SJSA1 (cell line): ENCODE measurements at regions not wholly inside any gene's neighbourhood (a gene's known extent, or its start where the extent isn't known, plus 50 kb on each side); places are given as distances from the start of the nearest gene placed in this dataset.

ENCODE experiments used
- DNase-seq, 2 experiments: peaks; one replicate each; pipeline ENCODE4 v3.0.0-alpha.2; 2015 to 2020; ENCODE audit warnings: low spot score in 2 of 2, low read depth in 1 of 2
- H3K27ac ChIP-seq: fragments of 250-450 bp; sonication (Bioruptor Pico); 2 replicates; pipeline ENCODE4 v1.5.1; 2020; ENCODE audit warnings: mild to moderate bottlenecking, moderate library complexity
- H3K27me3 ChIP-seq: fragments of 250-450 bp; sonication (Bioruptor Pico); replicated peaks from 2 replicates; pipeline ENCODE4 v1.5.1; 2020; ENCODE audit warnings: mild to moderate bottlenecking, moderate library complexity
- H3K36me3 ChIP-seq: fragments of 250-450 bp; sonication (Bioruptor Pico); 2 replicates; pipeline ENCODE4 v1.5.1; 2020; ENCODE audit warnings: mild to moderate bottlenecking
- H3K4me1 ChIP-seq: fragments of 250-450 bp; sonication (Bioruptor Pico); replicated peaks from 2 replicates; pipeline ENCODE4 v1.6.1; 2021; ENCODE audit warnings: mild to moderate bottlenecking
- H3K4me3 ChIP-seq: fragments of 250-450 bp; sonication (Bioruptor Pico); 2 replicates; pipeline ENCODE4 v1.5.1; 2020; ENCODE audit warnings: mild to moderate bottlenecking
- H3K9me3 ChIP-seq: fragments of 250-450 bp; sonication (Bioruptor Pico); replicated peaks from 2 replicates; pipeline ENCODE4 v1.5.1; 2020; ENCODE audit warnings: mild to moderate bottlenecking

- Histone ChIP-seq H3K9me3 (no peaks in the 10 kb centered on the region), H3K36me3 (no peaks in the 10 kb centered on the region), H3K4me3 (no peak overlapping the region), H3K27me3 (no peaks in the 10 kb centered on the region), H3K4me1 (peaks cover 16% of the 10 kb centered on the region), H3K27ac (no peak overlapping the region)
- no peak for DNase-seq
Measured at GRCh38 chr6:159468994-159469393, 224.0 kb downstream of the SOD2 start.

DNA sequence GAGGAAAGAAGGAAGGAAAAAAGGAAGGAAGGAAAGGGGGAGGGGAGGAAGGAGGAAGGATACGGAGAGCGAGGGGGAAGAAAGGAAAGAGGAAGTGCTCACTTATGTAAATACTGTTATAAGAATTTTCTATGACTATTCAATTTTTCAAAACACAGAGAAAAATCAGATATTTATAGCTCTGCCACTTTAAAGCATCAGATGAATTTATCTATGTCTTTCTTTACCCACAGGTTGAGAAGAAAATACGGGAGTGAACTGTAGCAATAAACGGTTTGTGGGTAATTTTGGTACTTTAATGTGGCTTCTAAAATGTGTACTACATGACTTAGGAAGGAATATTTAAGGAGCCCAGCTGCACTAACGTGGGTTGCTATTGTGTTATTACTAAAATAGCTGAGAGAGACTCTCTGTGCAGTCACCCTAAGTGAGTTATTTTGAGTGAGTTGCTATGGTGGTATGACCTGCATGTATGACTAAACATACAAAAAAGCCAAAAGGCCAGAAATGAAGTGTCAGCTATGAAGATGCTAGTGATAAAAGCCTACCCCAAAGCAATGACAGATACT is 225.5 kb downstream of the SOD2 start:
- Histone ChIP-seq H3K36me3 (no peaks in the 10 kb centered on the region), H3K27me3 (no peaks in the 10 kb centered on the region), H3K27ac (no peak overlapping the region; the same call in 1 of the 2 replicates), H3K9me3 (no peaks in the 10 kb centered on the region), H3K4me1 (peaks cover 16% of the 10 kb centered on the region), H3K4me3 (no peak overlapping the region)
- DNase-seq: peak in 1 of 2 experiments; percentile 24

DNA sequence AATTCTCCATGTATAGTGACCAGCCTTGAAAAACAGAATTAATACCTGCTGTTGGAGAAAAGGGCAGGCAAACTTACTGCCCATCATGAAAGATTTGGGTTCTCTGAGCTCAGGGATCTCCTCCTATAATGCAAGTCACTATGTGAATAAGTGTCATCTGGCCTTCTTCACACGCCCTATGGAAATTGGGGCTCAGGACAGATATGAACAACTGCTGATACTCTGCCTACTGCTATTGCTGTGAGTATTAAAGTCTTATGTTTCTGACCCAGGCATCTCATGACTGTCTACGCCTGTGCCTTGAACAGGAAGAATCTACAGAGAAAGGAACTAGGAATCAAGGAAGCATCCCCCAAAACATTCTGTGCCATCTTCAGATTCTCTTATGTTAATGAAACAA is 226.1 kb downstream of the SOD2 start:
- Histone ChIP-seq H3K4me3 (no peak overlapping the region), H3K36me3 (no peaks in the 10 kb centered on the region), H3K27ac (no peak overlapping the region), H3K9me3 (no peaks in the 10 kb centered on the region), H3K27me3 (no peaks in the 10 kb centered on the region), H3K4me1 (peaks cover 19% of the 10 kb centered on the region)
- no peak for DNase-seq

DNA sequence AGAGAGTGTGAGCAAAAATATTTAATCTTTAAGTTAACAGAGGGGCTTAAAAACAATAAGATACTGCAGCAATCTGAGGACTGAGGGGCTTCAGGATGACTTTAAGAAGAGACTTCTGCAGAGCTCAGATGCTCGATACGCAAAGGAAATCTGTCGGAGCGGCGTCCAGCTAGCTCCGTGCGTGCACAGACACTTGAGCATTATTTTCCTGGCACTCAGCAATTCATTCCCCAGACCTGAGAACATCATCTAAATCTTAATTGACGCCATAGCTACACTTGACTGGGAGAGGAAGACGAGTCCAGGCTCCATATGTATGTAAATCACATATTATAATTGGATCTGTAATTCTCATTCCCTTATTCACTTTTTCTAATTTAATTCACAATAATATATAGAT is 228.2 kb downstream of the SOD2 start:
- no peaks in the 10 kb centered on the region for H3K9me3 ChIP-seq
- no peak overlapping the region for H3K27ac ChIP-seq
- H3K36me3 ChIP-seq: no peaks in the 10 kb centered on the region
- H3K27me3 ChIP-seq: no peaks in the 10 kb centered on the region
- no peak for DNase-seq
- H3K4me3 ChIP-seq: no peak overlapping the region
- peaks cover 38% of the 10 kb centered on the region for H3K4me1 ChIP-seq

GRCh38 chr6:159463119-159463829 is 229.8 kb downstream of the SOD2 start:
- DNase-seq: peak in 1 of 2 experiments; percentile 69
- Histone ChIP-seq H3K9me3 (no peaks in the 10 kb centered on the region), H3K4me3 (no peak overlapping the region), H3K27me3 (no peaks in the 10 kb centered on the region), H3K36me3 (no peaks in the 10 kb centered on the region), H3K27ac (no peak overlapping the region), H3K4me1 (peaks cover 37% of the 10 kb centered on the region)

GRCh38 chr6:159462431-159462830 is 230.6 kb downstream of the SOD2 start:
- Histone ChIP-seq H3K9me3 (no peaks in the 10 kb centered on the region), H3K27me3 (no peaks in the 10 kb centered on the region), H3K36me3 (no peaks in the 10 kb centered on the region), H3K4me3 (no peak overlapping the region), H3K27ac (no peak overlapping the region), H3K4me1 (peaks cover 28% of the 10 kb centered on the region)
- DNase-seq: no peak

GRCh38 chr6:159461998-159462397 is 231.0 kb downstream of the SOD2 start:
- Histone ChIP-seq H3K27ac (no peak overlapping the region), H3K9me3 (no peaks in the 10 kb centered on the region), H3K36me3 (no peaks in the 10 kb centered on the region), H3K4me1 (peaks cover 24% of the 10 kb centered on the region), H3K4me3 (no peak overlapping the region), H3K27me3 (no peaks in the 10 kb centered on the region)
- no peak for DNase-seq

DNA sequence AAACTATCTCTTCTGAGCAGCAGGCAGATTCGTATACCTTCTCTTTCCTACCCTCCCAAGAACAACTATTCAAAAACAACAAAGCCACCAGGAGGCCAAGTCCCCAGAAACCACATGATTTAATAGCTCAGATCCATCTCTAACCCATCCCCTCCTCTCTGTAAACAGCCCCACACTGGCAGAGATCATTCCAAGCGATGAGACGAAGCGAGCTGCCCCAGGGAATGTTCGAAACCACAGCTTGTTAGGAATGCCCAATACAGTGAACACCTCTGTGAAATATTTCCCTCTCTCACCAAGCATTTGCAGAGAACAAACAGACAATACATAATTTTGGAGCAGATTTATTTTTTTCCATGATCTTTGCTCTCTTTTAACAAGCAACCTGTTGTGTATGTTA is 231.8 kb downstream of the SOD2 start:
- Histone ChIP-seq H3K27ac (no peak overlapping the region), H3K9me3 (no peaks in the 10 kb centered on the region), H3K36me3 (no peaks in the 10 kb centered on the region), H3K4me1 (peaks cover 23% of the 10 kb centered on the region), H3K27me3 (no peaks in the 10 kb centered on the region), H3K4me3 (no peak overlapping the region)
- DNase-seq: peak; percentile 88 to 91

DNA sequence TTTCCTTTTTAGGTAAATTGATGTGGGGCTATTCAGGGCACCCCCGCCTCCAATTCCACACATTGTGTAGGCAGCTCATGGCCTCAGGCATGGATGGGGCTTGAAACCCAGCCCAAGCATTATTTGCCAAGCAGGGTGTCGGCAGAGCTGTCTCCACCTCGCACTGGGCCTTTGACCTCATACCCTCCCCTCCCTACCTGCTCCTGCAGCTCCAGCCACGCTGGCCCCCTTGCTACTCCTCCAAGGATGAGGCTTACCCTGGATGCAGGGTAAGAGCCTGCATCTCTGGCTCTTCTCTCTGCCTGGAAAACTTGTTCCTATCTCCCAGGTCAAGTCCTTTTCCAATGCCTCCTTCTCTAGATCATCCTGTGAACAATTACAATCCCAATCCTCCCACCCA is 232.6 kb downstream of the SOD2 start:
- Histone ChIP-seq H3K9me3 (no peaks in the 10 kb centered on the region), H3K27me3 (no peaks in the 10 kb centered on the region), H3K4me1 (peaks cover 23% of the 10 kb centered on the region), H3K27ac (no peak overlapping the region), H3K36me3 (no peaks in the 10 kb centered on the region), H3K4me3 (no peak overlapping the region)
- no peak for DNase-seq

- Histone ChIP-seq H3K4me1 (peaks cover 24% of the 10 kb centered on the region), H3K27ac (no peak overlapping the region), H3K4me3 (no peak overlapping the region), H3K27me3 (no peaks in the 10 kb centered on the region), H3K36me3 (no peaks in the 10 kb centered on the region), H3K9me3 (no peaks in the 10 kb centered on the region)
- no peak for DNase-seq
Measured at GRCh38 chr6:159456349-159456748, 236.7 kb downstream of the SOD2 start.

DNA sequence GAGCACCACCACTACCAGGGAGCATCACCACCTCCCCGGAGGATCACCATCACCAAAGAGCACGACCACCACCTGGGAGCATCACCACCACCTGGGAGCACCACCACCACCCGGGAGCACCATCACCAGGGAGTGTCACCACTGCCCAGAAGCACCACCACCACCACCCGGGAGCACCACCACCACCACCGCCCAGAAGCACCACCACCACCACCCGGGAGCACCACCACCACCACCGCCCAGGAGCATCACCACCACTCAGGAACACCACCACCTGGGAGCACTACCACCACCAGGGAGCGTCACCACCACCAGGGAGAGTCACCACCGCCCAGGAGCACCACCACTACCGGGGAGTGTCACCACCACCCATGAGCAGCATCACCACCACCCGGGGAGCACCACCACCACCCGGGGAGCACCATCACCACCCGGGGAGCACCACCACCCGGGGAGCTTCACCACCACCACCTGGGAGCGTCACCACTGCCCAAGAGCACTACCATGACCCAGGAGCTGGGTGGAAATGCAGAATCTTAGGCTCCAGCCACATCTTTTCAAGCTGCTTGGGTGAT is 237.3 kb downstream of the SOD2 start:
- Histone ChIP-seq H3K4me1 (peaks cover 26% of the 10 kb centered on the region), H3K4me3 (no peak overlapping the region), H3K27ac (no peak overlapping the region), H3K27me3 (no peaks in the 10 kb centered on the region), H3K36me3 (no peaks in the 10 kb centered on the region), H3K9me3 (no peaks in the 10 kb centered on the region)
- no peak for DNase-seq

GRCh38 chr6:159450815-159451465 is 242.1 kb downstream of the SOD2 start:
- Histone ChIP-seq H3K36me3 (no peaks in the 10 kb centered on the region), H3K27me3 (no peaks in the 10 kb centered on the region), H3K4me3 (no peak overlapping the region), H3K9me3 (no peaks in the 10 kb centered on the region), H3K4me1 (peaks cover 25% of the 10 kb centered on the region), H3K27ac (peak overlapping the region; percentile 43)
- peak; percentile 81 to 91 for DNase-seq

GRCh38 chr6:159446340-159446739 is 246.7 kb downstream of the SOD2 start:
- peaks cover 15% of the 10 kb centered on the region for H3K4me1 ChIP-seq
- DNase-seq: no peak
- no peaks in the 10 kb centered on the region for H3K27me3 ChIP-seq
- H3K9me3 ChIP-seq: no peaks in the 10 kb centered on the region
- no peak overlapping the region for H3K27ac ChIP-seq
- H3K36me3 ChIP-seq: no peaks in the 10 kb centered on the region
- H3K4me3 ChIP-seq: no peak overlapping the region

GRCh38 chr6:159445351-159445750 is 247.7 kb downstream of the SOD2 start:
- H3K27me3 ChIP-seq: no peaks in the 10 kb centered on the region
- H3K36me3 ChIP-seq: no peaks in the 10 kb centered on the region
- H3K4me1 ChIP-seq: peaks cover 5% of the 10 kb centered on the region
- DNase-seq: no peak
- H3K9me3 ChIP-seq: no peaks in the 10 kb centered on the region
- H3K4me3 ChIP-seq: no peak overlapping the region
- no peak overlapping the region for H3K27ac ChIP-seq
